LNCAP (cell line): ENCODE measurements at regions not wholly inside any gene's neighbourhood (a gene's known extent, or its start where the extent isn't known, plus 50 kb on each side); places are given as distances from the start of the nearest gene placed in this dataset.

ENCODE experiments used
- TF ChIP-seq, protein P1 (sequence below): fragments of 450-650 bp; IDR thresholded peaks from 2 replicates; pipeline ENCODE4 v1.5.1; 2017; ENCODE audit warnings: mild to moderate bottlenecking

DNA sequence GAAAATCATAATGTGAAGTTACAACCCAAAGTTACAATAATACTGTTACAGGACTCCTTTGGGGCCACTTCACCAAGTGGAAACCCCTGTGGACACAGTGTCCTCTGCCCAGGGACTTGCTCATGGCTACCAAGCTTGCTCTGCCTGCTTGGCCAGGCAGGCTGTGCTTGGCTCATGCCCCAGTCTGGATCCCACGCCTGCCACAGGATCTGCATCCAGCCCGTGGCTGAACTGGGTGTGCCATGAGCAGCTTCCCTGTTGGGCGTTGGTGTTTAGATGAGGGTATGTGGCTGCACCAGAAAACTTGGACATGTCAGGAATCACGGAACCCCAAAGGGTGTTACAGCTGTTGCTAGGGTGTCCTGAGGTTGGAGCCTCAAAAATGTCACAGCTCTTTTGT lies 820.9 kb downstream of the SLC6A15 start:
- TF ChIP-seq, protein P1, sequence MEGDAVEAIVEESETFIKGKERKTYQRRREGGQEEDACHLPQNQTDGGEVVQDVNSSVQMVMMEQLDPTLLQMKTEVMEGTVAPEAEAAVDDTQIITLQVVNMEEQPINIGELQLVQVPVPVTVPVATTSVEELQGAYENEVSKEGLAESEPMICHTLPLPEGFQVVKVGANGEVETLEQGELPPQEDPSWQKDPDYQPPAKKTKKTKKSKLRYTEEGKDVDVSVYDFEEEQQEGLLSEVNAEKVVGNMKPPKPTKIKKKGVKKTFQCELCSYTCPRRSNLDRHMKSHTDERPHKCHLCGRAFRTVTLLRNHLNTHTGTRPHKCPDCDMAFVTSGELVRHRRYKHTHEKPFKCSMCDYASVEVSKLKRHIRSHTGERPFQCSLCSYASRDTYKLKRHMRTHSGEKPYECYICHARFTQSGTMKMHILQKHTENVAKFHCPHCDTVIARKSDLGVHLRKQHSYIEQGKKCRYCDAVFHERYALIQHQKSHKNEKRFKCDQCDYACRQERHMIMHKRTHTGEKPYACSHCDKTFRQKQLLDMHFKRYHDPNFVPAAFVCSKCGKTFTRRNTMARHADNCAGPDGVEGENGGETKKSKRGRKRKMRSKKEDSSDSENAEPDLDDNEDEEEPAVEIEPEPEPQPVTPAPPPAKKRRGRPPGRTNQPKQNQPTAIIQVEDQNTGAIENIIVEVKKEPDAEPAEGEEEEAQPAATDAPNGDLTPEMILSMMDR, result no peak

DNA sequence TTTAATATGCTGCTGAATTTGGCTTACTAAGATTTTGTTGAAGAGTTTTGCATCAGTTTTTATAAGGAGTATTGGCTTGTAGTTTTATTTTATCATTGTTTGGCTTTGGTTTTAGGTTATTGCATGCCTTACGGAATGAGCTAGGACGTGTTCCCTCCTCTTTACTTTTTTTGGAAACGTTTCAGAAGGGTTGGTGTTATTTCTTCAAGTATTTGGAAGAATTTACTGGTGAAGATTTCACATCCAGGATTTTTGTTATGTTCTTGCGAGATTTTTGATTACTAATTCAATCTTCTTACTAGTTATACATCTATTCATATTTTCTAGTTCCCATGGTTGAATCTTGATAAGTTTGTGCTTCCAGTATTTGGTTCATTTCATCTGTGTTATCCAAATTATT lies 823.2 kb downstream of the SLC6A15 start:
- TF ChIP-seq, protein P1, result no peak

DNA sequence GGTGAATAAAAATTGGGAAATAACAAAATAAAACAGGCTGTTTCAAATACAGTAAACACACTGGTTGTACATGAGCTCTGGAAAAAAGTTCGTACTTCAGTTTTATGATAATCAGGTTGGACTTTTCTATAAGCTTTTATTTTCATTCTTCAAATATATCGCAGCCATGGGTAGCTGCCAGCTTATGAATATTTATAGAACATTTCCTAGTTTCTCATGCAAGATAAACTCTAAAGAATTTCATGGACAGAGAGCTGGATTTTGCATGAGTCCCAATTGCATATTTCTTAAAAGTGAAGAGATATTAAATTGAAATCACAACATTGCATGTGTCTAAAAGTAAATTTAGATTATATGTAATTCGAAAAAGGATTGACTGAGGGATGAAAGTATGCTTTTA lies 827.6 kb downstream of the SLC6A15 start:
- TF ChIP-seq, protein P1, result no peak

DNA sequence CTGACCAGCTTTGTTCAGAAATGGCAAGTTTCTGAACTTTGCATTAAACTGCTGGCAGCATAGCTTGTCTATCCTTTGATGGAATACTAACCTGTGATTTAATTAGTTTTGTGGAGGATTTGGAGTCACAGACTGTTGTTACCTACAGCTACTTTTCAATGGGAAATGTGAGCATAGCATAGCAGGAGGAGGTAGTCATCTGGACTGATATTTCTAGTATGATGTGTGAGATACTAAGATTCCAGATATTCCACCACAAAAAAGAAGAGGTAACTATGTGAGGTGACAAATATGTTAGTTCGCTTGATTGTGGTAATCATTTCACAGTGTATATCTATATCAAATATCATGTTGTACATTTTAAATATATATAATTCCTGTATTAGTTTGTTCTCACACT lies 833.0 kb downstream of the SLC6A15 start:
- TF ChIP-seq, protein P1, result no peak

DNA sequence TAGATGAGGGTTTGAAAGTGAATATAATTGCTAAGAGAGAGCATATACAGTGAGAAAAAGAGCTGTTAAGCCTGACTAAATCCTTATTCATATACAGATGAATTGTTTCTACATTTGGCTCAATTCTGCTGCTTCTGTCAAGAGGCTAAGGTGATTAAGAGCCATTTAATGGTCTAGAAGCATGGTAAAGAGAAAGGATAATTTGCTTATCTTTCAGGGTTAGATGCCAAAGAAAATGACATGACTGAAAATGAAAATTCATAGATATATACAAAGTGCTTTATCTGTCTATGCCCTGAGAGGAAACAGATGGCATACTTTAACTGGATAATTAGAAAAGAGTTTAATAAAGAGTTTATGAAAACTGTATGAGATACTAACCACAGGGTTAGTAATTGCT lies 834.9 kb downstream of the SLC6A15 start:
- TF ChIP-seq, protein P1, result no peak

DNA sequence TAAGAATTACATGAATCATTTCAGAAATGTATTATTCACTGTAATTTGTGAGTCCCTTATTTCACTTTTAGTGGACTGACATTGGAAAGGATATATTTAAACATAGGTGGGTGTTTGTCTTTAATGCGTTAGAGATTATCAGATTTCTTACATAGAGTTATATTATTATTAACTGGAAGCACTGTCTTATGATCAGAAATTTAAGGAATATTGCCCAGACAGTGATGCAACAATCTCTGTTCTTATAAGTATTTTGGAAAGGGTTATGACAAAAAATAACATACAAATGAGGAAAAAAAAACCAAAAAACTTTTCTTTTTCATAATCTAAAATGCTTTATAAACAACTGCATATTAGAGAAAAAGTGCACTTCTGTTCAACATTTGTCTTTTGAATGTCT lies 836.6 kb downstream of the SLC6A15 start:
- TF ChIP-seq, protein P1, result no peak

DNA sequence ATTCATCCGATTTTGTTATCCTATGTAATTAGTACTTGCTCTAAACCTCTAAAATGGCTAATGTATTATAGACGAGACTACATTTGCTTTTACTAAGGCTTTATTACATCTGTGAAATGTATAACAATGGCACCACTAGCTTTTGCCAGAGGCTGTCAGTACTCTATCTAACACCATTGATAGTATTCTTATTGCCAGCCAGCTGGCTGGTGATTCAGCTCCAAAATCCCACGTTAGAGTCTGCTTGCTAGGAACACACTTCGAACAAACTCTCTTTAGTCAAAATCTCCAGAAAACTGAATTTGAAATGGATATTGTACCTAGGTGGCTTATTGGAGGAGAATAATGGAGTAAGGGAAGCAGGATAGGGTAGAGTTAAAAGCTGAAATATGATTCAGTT lies 839.2 kb downstream of the SLC6A15 start:
- TF ChIP-seq, protein P1, result no peak

DNA sequence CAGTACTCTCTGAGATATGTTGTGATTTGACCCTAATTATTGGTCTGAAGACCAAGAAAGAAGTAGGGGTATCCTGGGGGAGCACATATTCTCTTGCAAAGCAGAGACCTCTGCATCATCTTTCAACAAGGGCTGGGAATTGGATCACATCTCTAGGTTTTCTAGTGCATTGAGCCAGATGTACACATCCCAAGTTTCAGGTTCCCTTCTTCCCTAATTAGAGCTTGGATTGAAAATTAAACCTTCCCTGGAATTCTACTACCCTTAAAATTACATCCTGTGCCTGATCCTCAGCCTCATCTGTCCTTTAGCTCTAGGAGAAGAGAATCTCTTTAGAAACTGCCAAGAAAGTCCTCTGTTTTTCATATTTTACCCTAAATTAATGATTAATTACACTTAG lies 839.6 kb downstream of the SLC6A15 start:
- TF ChIP-seq, protein P1, result no peak
